Gastrocnemius medialis (tissue), 4 donors: ENCODE measurements at regions not wholly inside any gene's neighbourhood (a gene's known extent, or its start where the extent isn't known, plus 50 kb on each side); places are given as distances from the start of the nearest gene placed in this dataset.

Experiments used
- ATAC-seq, 2 donors: fragments of 150-250 bp; one replicate each; pipeline ENCODE4 v1.9.1; 2016
- DNase-seq, 2 donors: peaks; one replicate each; pipeline ENCODE4 v3.0.0-alpha.2; 2019
- H3K27ac ChIP-seq, 4 donors: fragments of 200-600 bp; sonication (generic); 1 replicate in 1 of 4; 2 replicates in 3 of 4; pipeline ENCODE4 v1.5.1; 2016 to 2018; ENCODE audit warnings: mild to moderate bottlenecking in 2 of 4, moderate library complexity in 1 of 4
- H3K27me3 ChIP-seq, 3 donors: fragments of 200-600 bp; sonication (generic) in 2 of 3; 1 replicate in 1 of 3; 2 replicates in 2 of 3; pipeline versions ENCODE4 v1.5.1 to v1.6.0; 2016 to 2019; ENCODE audit warnings: mild to moderate bottlenecking in 1 of 3, moderate library complexity in 1 of 3
- H3K36me3 ChIP-seq, 2 donors: fragments of 200-600 bp; sonication (generic) in 1 of 2; one replicate each; pipeline ENCODE4 v1.5.1; 2017 to 2018
- H3K4me1 ChIP-seq, 2 donors: fragments of 200-600 bp; sonication (generic) in 1 of 2; one replicate each; pipeline ENCODE4 v1.5.1; 2016 to 2017; ENCODE audit warnings: mild to moderate bottlenecking in 2 of 2
- H3K4me3 ChIP-seq, 4 donors: fragments of 200-600 bp; sonication (generic) in 3 of 4; 1 replicate in 1 of 4; 2 replicates in 3 of 4; pipeline ENCODE4 v1.5.1; 2016 to 2019; ENCODE audit warnings: mild to moderate bottlenecking in 2 of 4
- H3K9me3 ChIP-seq, 3 donors: fragments of 200-600 bp; sonication (generic) in 2 of 3; 1 replicate in 1 of 3; 2 replicates in 2 of 3; pipeline ENCODE4 v1.5.1; 2016 to 2019
- POLR2A ChIP-seq, 2 donors: fragments of 450-650 bp; IDR thresholded peaks; one replicate each; pipeline ENCODE4 v1.6.1; 2017; ENCODE audit warnings: antibody characterized with exemption in 2 of 2, mild to moderate bottlenecking in 2 of 2, moderate library complexity in 2 of 2
- in situ Hi-C, 4 donors: fragments of 200-750 bp; cut with MboI; loops; one replicate each; pipeline versions ENCODE4 v1.15.0 to v1.8.0; 2017; ENCODE audit warnings: low sequenced_read_pairs in 4 of 4
- intact Hi-C: fragments of 100-400 bp; cut with DNase I; formaldehyde crosslinking; loops from one replicate; pipeline ENCODE4 v1.15.1; 2023; ENCODE audit warnings: low total_unique reads
- TF ChIP-seq, protein P1 (sequence below), 5 experiments: fragments of 450-650 bp in 3 of 5; fragments of 200-600 bp in 2 of 5; sonication (generic) in 2 of 5; IDR thresholded peaks in 4 of 5; conservative IDR thresholded peaks in 1 of 5; 1 replicate in 4 of 5; 2 replicates in 1 of 5; pipeline ENCODE4 v1.5.1; 2016 to 2019; ENCODE audit warnings: antibody characterized with exemption in 5 of 5, mild to moderate bottlenecking in 3 of 5, moderate library complexity in 3 of 5

DNA sequence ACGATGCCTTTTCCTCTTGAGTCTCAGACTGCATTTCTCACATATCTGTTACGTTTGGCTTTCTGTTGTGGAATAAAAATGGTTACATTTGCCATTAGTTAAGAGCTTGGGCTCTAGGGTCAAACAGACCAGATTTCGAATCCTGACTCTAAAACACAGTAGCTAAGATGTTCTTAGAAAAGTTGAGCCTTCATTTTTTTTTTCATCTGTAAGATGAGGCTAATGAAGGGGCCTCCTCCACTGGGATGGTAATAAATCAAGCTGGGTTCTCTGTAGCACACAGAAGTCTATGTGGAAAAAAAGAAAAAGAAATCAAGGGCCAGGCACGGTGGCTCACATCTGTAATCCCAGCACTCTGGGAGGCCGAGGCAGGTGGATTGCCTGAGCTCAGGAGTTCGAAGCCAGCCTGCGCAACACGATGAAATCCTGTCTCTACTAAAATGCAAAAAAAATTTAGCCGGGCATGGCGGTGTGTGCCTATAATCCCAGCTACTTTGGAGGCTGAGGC is 49.9 kb upstream of the CAPRIN1 start:
- Histone ChIP-seq H3K27ac (no peak overlapping the region), H3K36me3 (no peaks in the 10 kb centered on the region), H3K4me1 (no peaks in the 10 kb centered on the region), H3K9me3 (no peaks in the 10 kb centered on the region), H3K27me3 (no peaks in the 10 kb centered on the region), H3K4me3 (no peak overlapping the region)
- ATAC-seq (no peak), DNase-seq (no peak)
- in situ Hi-C loops (no loop called here), intact Hi-C loops (loop anchor here (2.0 kb wide), 1 partner anchor 71 kb away; no protein-coding TSS in a partner anchor)
- TF ChIP-seq, protein P1, sequence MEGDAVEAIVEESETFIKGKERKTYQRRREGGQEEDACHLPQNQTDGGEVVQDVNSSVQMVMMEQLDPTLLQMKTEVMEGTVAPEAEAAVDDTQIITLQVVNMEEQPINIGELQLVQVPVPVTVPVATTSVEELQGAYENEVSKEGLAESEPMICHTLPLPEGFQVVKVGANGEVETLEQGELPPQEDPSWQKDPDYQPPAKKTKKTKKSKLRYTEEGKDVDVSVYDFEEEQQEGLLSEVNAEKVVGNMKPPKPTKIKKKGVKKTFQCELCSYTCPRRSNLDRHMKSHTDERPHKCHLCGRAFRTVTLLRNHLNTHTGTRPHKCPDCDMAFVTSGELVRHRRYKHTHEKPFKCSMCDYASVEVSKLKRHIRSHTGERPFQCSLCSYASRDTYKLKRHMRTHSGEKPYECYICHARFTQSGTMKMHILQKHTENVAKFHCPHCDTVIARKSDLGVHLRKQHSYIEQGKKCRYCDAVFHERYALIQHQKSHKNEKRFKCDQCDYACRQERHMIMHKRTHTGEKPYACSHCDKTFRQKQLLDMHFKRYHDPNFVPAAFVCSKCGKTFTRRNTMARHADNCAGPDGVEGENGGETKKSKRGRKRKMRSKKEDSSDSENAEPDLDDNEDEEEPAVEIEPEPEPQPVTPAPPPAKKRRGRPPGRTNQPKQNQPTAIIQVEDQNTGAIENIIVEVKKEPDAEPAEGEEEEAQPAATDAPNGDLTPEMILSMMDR (IDR thresholded peaks at IDR 0.05 in 4 of 5, conservative IDR thresholded peaks at IDR 0.05 in 1 of 5) = no peak
- no peak for TF ChIP-seq POLR2A (IDR thresholded peaks at IDR 0.05)

- no peaks in the 10 kb centered on the region for H3K4me1 ChIP-seq
- no peaks in the 10 kb centered on the region for H3K27me3 ChIP-seq
- no peak for DNase-seq
- H3K27ac ChIP-seq = no peak overlapping the region
- no peak overlapping the region for H3K4me3 ChIP-seq
- H3K36me3 ChIP-seq = no peaks in the 10 kb centered on the region
- intact Hi-C loops (loop anchor here (5.0 kb wide), 2 partner anchors 53 to 493 kb away; partner anchors contain the start of gene CAPRIN1), in situ Hi-C loops (loop anchor here (5.0 to 25.0 kb wide), 5 partner anchors 105 to 365 kb away; partner anchors contain the start of genes NAT10 (in 2 of the 4) and ABTB2 (in 1 of the 4))
- no peaks in the 10 kb centered on the region for H3K9me3 ChIP-seq
- no peak for TF ChIP-seq POLR2A (IDR thresholded peaks at IDR 0.05)
- TF ChIP-seq, protein P1 (IDR thresholded peaks at IDR 0.05 in 4 of 5, conservative IDR thresholded peaks at IDR 0.05 in 1 of 5) = no peak
- no peak for ATAC-seq
Observed at GRCh38 chr11:33999393-33999792, 52.1 kb upstream of the CAPRIN1 start.

- intact Hi-C loops = loop anchor here (1.0 to 5.0 kb wide), 4 partner anchors 55 to 495 kb away; partner anchors contain the start of genes CAPRIN1 and NAT10
- Histone ChIP-seq H3K4me3 (no peak overlapping the region), H3K27me3 (no peaks in the 10 kb centered on the region), H3K36me3 (no peaks in the 10 kb centered on the region), H3K27ac (no peak overlapping the region), H3K4me1 (no peaks in the 10 kb centered on the region), H3K9me3 (no peaks in the 10 kb centered on the region)
- in situ Hi-C loops = loop anchor here (5.0 to 25.0 kb wide), 5 partner anchors 107 to 367 kb away; partner anchors contain the start of genes NAT10 (in 2 of the 4) and ABTB2 (in 1 of the 4)
- ATAC-seq = no peak
- DNase-seq = no peak
- TF ChIP-seq, protein P1 (IDR thresholded peaks at IDR 0.05 in 4 of 5, conservative IDR thresholded peaks at IDR 0.05 in 1 of 5) = no peak
- TF ChIP-seq POLR2A (IDR thresholded peaks at IDR 0.05) = no peak
Observed at GRCh38 chr11:33997584-33998251, 53.8 kb upstream of the CAPRIN1 start.

DNA sequence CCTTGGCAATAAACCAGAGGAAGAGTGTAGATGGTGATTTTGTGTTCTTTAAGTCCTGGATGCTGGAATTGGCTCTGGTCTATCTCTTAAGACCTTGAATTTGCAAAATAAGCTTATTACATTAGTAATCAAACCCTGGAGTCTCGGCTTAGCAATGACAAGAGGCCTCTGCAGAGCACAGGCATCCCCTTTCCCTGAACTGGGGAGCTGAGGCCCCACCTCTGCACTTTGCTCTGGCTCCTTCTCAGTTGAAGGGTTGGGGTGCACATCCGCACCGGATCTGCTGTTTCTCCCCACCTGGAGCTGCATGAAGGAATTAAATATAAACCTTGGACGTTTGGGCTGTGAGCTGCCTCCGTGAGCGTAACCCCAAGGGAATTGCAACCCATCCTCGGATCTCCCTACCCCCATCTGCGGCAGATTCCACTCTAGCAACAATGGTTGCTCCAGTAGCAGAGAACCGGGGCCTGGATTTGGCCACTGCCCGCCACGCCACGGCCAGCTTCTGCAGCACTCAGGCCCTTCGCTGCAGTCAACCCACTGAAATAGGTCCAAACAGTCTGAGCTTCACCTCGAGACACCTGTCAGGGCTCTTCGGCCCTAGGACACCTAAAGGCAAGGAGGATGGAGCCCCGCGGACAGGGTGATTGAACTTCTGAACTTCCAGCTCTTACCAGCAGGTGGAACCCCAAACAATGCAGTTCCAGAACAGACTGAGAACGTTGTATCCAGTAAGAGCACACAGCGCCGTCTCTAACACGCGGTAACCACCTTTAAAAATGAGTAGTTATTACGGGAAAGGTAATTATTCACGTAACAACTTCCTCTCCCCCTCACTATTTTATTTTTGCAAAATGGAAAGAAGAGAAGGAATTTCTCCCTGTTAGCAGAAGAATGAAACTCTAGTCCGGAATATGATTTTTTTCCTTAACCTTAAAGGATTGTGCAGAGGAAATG is 54.8 kb upstream of the CAPRIN1 start:
- no peak for TF ChIP-seq POLR2A (IDR thresholded peaks at IDR 0.05)
- TF ChIP-seq, protein P1 (IDR thresholded peaks at IDR 0.05 in 4 of 5, conservative IDR thresholded peaks at IDR 0.05 in 1 of 5) = peak; percentile 71 to 83 (median 80)
- no peak overlapping the region for H3K27ac ChIP-seq
- H3K36me3 ChIP-seq = no peaks in the 10 kb centered on the region
- no peaks in the 10 kb centered on the region for H3K27me3 ChIP-seq
- in situ Hi-C loops (loop anchor here (5.0 to 25.0 kb wide), 5 partner anchors 108 to 368 kb away; partner anchors contain the start of genes NAT10 (in 2 of the 4) and ABTB2 (in 1 of the 4)), intact Hi-C loops (loop anchor here (1.0 to 5.0 kb wide), 4 partner anchors 56 to 496 kb away; partner anchors contain the start of genes CAPRIN1 and NAT10)
- DNase-seq (peak; percentile 41 to 63), ATAC-seq (peak; percentile 98 to 99)
- H3K4me3 ChIP-seq = peak overlapping the region in 1 of 4 donors; percentile 10
- H3K9me3 ChIP-seq = no peaks in the 10 kb centered on the region
- no peaks in the 10 kb centered on the region for H3K4me1 ChIP-seq
